SK-N-SH (cell line): ENCODE measurements at regions not wholly inside any gene's neighbourhood (a gene's known extent, or its start where the extent isn't known, plus 50 kb on each side); places are given as distances from the start of the nearest gene placed in this dataset.

Experiments used
- CTCF ChIA-PET: fragments of 300-600, 350-600 bp; formaldehyde crosslinking; extraction: SDS; loops from one replicate; lab custom pipeline; 2021; lab: Yijun Ruan, JAX
- POLR2A ChIA-PET: fragments of 350-600 bp; sonication (Branson Sonifier 250); formaldehyde crosslinking; extraction: SDS; loops from one replicate; lab custom pipeline; 2020; ENCODE audit warnings: antibody characterized with exemption, inconsistent platforms; lab: Yijun Ruan, JAX
- DNase-seq: peaks from one replicate; pipeline ENCODE4 v3.0.0; 2012
- H2AFZ ChIP-seq: fragments of 200-600 bp; sonication (generic); 2 replicates; pipeline ENCODE4 v1.8.1; 2016; ENCODE audit warnings: antibody characterized with exemption, mild to moderate bottlenecking, low read depth
- H3F3A ChIP-seq: fragments of 200-600 bp; sonication (generic); replicated peaks from 2 replicates; pipeline ENCODE3; 2016; ENCODE audit warnings: antibody characterized with exemption, mild to moderate bottlenecking; ENCODE audit not compliant: insufficient read depth
- H3K27ac ChIP-seq, 2 experiments: fragments of 200-500 bp in 1 of 2; fragments of 200-600 bp in 1 of 2; sonication (Bioruptor generic) in 1 of 2; sonication (generic), shearing (Covaris generic) in 1 of 2; 2 replicates each; pipeline versions ENCODE4 v1.5.1 to v1.6.1; 2014 to 2016; ENCODE audit warnings: low read depth in 2 of 2, inconsistent platforms in 1 of 2, low read length in 1 of 2, mild to moderate bottlenecking in 1 of 2, mixed read lengths in 1 of 2
- H3K27me3 ChIP-seq: fragments of 200-600 bp; sonication (generic), shearing (Covaris generic); 2 replicates; pipeline ENCODE4 v1.6.1; 2016; ENCODE audit warnings: mixed run types; ENCODE audit not compliant: insufficient read depth
- H3K36me3 ChIP-seq, 2 experiments: fragments of 200-500 bp in 1 of 2; fragments of 200-600 bp in 1 of 2; sonication (Bioruptor generic) in 1 of 2; sonication (generic) in 1 of 2; replicated peaks in 1 of 2; 2 replicates each; pipeline versions ENCODE3 to v1.5.1; 2014 to 2016; ENCODE audit warnings: low read length in 1 of 2, mild to moderate bottlenecking in 1 of 2; ENCODE audit not compliant: insufficient read depth in 2 of 2, control insufficient read depth in 1 of 2
- H3K4me1 ChIP-seq, 2 experiments: fragments of 200-500 bp in 1 of 2; fragments of 200-600 bp in 1 of 2; sonication (Bioruptor generic) in 1 of 2; sonication (generic), shearing (Covaris generic) in 1 of 2; 2 replicates each; pipeline versions ENCODE4 v1.5.1 to v1.6.1; 2014 to 2016; ENCODE audit warnings: low read depth in 1 of 2, low read length in 1 of 2, mixed run types in 1 of 2; ENCODE audit not compliant: insufficient read depth in 2 of 2, control insufficient read depth in 1 of 2
- H3K4me2 ChIP-seq: fragments of 200-600 bp; sonication (generic), shearing (Covaris generic); 2 replicates; pipeline ENCODE4 v1.6.1; 2017; ENCODE audit warnings: mixed run types
- H3K4me3 ChIP-seq, 2 experiments: fragments of 200-500 bp in 1 of 2; fragments of 200-600 bp in 1 of 2; sonication (Bioruptor generic) in 1 of 2; sonication (generic), shearing (Covaris generic) in 1 of 2; 2 replicates each; pipeline versions ENCODE4 v1.5.1 to v1.8.1; 2014 to 2016; ENCODE audit warnings: low read depth in 2 of 2, inconsistent platforms in 1 of 2, low read length in 1 of 2, mild to moderate bottlenecking in 1 of 2, mixed read lengths in 1 of 2, moderate library complexity in 1 of 2
- H3K79me2 ChIP-seq: fragments of 200-600 bp; sonication (generic); 2 replicates; pipeline ENCODE4 v1.8.1; 2017; ENCODE audit warnings: mild to moderate bottlenecking; ENCODE audit not compliant: insufficient read depth
- H3K9ac ChIP-seq: fragments of 200-600 bp; sonication (generic); 2 replicates; pipeline ENCODE4 v1.6.1; 2017; ENCODE audit warnings: mixed run types
- H3K9me2 ChIP-seq: fragments of 200-600 bp; sonication (generic); 2 replicates; pipeline ENCODE4 v1.6.1; 2017; ENCODE audit warnings: mixed run types
- H3K9me3 ChIP-seq: fragments of 200-600 bp; sonication (generic); 2 replicates; pipeline ENCODE4 v1.6.1; 2017; ENCODE audit warnings: mixed run types, mild to moderate bottlenecking, moderate library complexity
- H4K20me1 ChIP-seq: fragments of 200-600 bp; sonication (generic); 2 replicates; pipeline ENCODE4 v1.6.1; 2017; ENCODE audit warnings: mild to moderate bottlenecking, mixed run types; ENCODE audit not compliant: insufficient read depth
- CHD2 ChIP-seq: fragments of 150-350 bp; IDR thresholded peaks from 2 replicates; pipeline ENCODE4 v1.6.1; 2018; ENCODE audit warnings: low read length; ENCODE audit not compliant: partially characterized antibody
- CTCF ChIP-seq: fragments of 200-600 bp; sonication (generic); IDR thresholded peaks from 2 replicates; pipeline ENCODE4 v1.6.1; 2017; ENCODE audit warnings: antibody characterized with exemption, mild to moderate bottlenecking, moderate library complexity
- ELF1 ChIP-seq: IDR thresholded peaks from 2 replicates; pipeline ENCODE4 v1.4.0; 2012
- EP300 ChIP-seq, 2 experiments: IDR thresholded peaks; 2 replicates each; pipeline versions ENCODE4 v1.4.0 to v1.6.1; 2012; ENCODE audit warnings: borderline replicate concordance in 1 of 2, low read depth in 1 of 2, low read length in 1 of 2
- EZH2phosphoT487 ChIP-seq: fragments of 200-600 bp; sonication (generic); IDR thresholded peaks from 2 replicates; pipeline ENCODE4 v1.6.1; 2017; ENCODE audit warnings: low read depth, mixed run types, mild to moderate bottlenecking, antibody characterized with exemption, moderate library complexity, borderline replicate concordance
- FOSL2 ChIP-seq: IDR thresholded peaks from 2 replicates; pipeline ENCODE4 v1.4.0; 2012; ENCODE audit warnings: low read depth, mild to moderate bottlenecking, moderate library complexity, borderline replicate concordance
- FOXM1 ChIP-seq: IDR thresholded peaks from 2 replicates; pipeline ENCODE4 v1.4.0; 2012; ENCODE audit warnings: low read depth, mild to moderate bottlenecking
- GABPA ChIP-seq: IDR thresholded peaks from 2 replicates; pipeline ENCODE4 v1.4.0; 2012; ENCODE audit warnings: low read depth, mild to moderate bottlenecking
- IRF3 ChIP-seq: fragments of 150-350 bp; IDR thresholded peaks from 2 replicates; pipeline ENCODE4 v1.6.1; 2016; ENCODE audit warnings: mild to moderate bottlenecking, low read depth, low read length
- MAX ChIP-seq: IDR thresholded peaks from 2 replicates; pipeline ENCODE4 v1.4.0; 2012; ENCODE audit warnings: low read depth
- MXI1 ChIP-seq: IDR thresholded peaks from 2 replicates; pipeline ENCODE4 v1.6.1; 2012; ENCODE audit warnings: mild to moderate bottlenecking, low read depth, low read length, improper control_type of control experiment
- NFIC ChIP-seq: IDR thresholded peaks from 2 replicates; pipeline ENCODE4 v1.4.0; 2012; ENCODE audit warnings: borderline replicate concordance
- NRF1 ChIP-seq: IDR thresholded peaks from 2 replicates; pipeline ENCODE4 v1.6.1; 2012; ENCODE audit warnings: low read depth, mild to moderate bottlenecking, low read length
- POLR2AphosphoS5 ChIP-seq: IDR thresholded peaks from 2 replicates; pipeline ENCODE4 v1.6.1; 2012; ENCODE audit warnings: low read depth, low read length
- RAD21 ChIP-seq: IDR thresholded peaks from 2 replicates; pipeline ENCODE4 v1.6.1; 2012; ENCODE audit warnings: mild to moderate bottlenecking, low read length
- RCOR1 ChIP-seq: fragments of 150-350 bp; IDR thresholded peaks from 2 replicates; pipeline ENCODE4 v1.6.1; 2017; ENCODE audit warnings: antibody characterized with exemption, low read length
- RFX5 ChIP-seq: IDR thresholded peaks from 2 replicates; pipeline ENCODE4 v1.6.1; 2012; ENCODE audit warnings: mild to moderate bottlenecking, improper control_type of control experiment, low read length
- RXRA ChIP-seq: IDR thresholded peaks from 2 replicates; pipeline ENCODE4 v1.4.0; 2012; ENCODE audit warnings: low read depth, mild to moderate bottlenecking, borderline replicate concordance
- SIN3A ChIP-seq: IDR thresholded peaks from 2 replicates; pipeline ENCODE4 v1.6.1; 2012; ENCODE audit warnings: low read depth, mild to moderate bottlenecking, low read length, moderate library complexity, borderline replicate concordance
- TAF1 ChIP-seq: IDR thresholded peaks from 2 replicates; pipeline ENCODE4 v1.6.1; 2012; ENCODE audit warnings: low read depth, mild to moderate bottlenecking, low read length, moderate library complexity, borderline replicate concordance
- TEAD4 ChIP-seq: IDR thresholded peaks from 2 replicates; pipeline ENCODE4 v1.4.0; 2012; ENCODE audit warnings: mild to moderate bottlenecking, borderline replicate concordance; ENCODE audit not compliant: insufficient read depth
- USF1 ChIP-seq: IDR thresholded peaks from 2 replicates; pipeline ENCODE4 v1.4.0; 2012; ENCODE audit warnings: low read depth, borderline replicate concordance
- YY1 ChIP-seq: IDR thresholded peaks from 2 replicates; pipeline ENCODE4 v1.4.0; 2012; ENCODE audit warnings: low read depth, mild to moderate bottlenecking
- WGBS: methylation state at CpG from one replicate; pipeline ENCODE4 v1.1.6; 2017; ENCODE audit warnings: low lambda C conversion rate; 5-methylcytosine and 5-hydroxymethylcytosine counted together

GRCh38 chr6:85771925-85772430 lies 129.3 kb upstream of the SYNCRIP start (continued):
- no peak for TF ChIP-seq MAX
- no peak for TF ChIP-seq NRF1
- TF ChIP-seq NFIC: no peak
- TF ChIP-seq IRF3: no peak
- no peak for TF ChIP-seq SIN3A
- no peak for TF ChIP-seq YY1
- TF ChIP-seq CTCF: no peak
- no peak for TF ChIP-seq FOXM1
- no peak for TF ChIP-seq EZH2phosphoT487

GRCh38 chr6:85771455-85771854 lies 128.8 kb upstream of the SYNCRIP start:
- no peaks in the 10 kb centered on the region for H3K79me2 ChIP-seq
- H3K9me3 ChIP-seq: no peaks in the 10 kb centered on the region
- H3K4me2 ChIP-seq: no peak overlapping the region
- H3K9ac ChIP-seq: no peak overlapping the region
- no peaks in the 10 kb centered on the region for H3K4me1 ChIP-seq
- no peaks in the 10 kb centered on the region for H3K9me2 ChIP-seq
- H3K27me3 ChIP-seq: no peaks in the 10 kb centered on the region
- CTCF ChIA-PET: no interaction called here
- WGBS: 12% methylated on average over 2 of the region's 2 CpGs
- no peaks in the 10 kb centered on the region for H3F3A ChIP-seq
- no peaks in the 10 kb centered on the region for H3K36me3 ChIP-seq
- H2AFZ ChIP-seq: no peak overlapping the region
- DNase-seq: no peak
- H4K20me1 ChIP-seq: no peaks in the 10 kb centered on the region
- TF ChIP-seq EP300 (IDR thresholded peaks at IDR 0.05; ENCODE audit: borderline replicate concordance in 1 of 2, low read depth in 1 of 2, low read length in 1 of 2) (no peak), TAF1 (no peak), USF1 (no peak), NFIC (no peak), FOSL2 (no peak), FOXM1 (no peak), IRF3 (no peak), SIN3A (no peak), RFX5 (no peak), RCOR1 (no peak), RAD21 (no peak), POLR2AphosphoS5 (no peak), EZH2phosphoT487 (no peak), MXI1 (no peak), CHD2 (no peak), TEAD4 (no peak), RXRA (no peak), GABPA (no peak), ELF1 (no peak)
- TF ChIP-seq, all 33 proteins: peak for 0
- H3K4me3 ChIP-seq: no peak overlapping the region
- POLR2A ChIA-PET: no interaction called here
- H3K27ac ChIP-seq: no peak overlapping the region
